ENCODE measurements at regions not wholly inside any gene's neighbourhood (a gene's known extent, or its start where the extent isn't known, plus 50 kb on each side); places are given as distances from the start of the nearest gene placed in this dataset.
A peak's percentile ranks its signal among the peaks of the same experiment; 100 is the strongest.

- POLR2A ChIA-PET = no interaction called here
- CTCF ChIA-PET = no interaction called here
- DNase-seq (ENCODE audit: unreplicated experiment) = no peak
- BruUV-seq (replicated peaks) = no TSS peak
- TF ChIP-seq CTCF (IDR thresholded peaks at IDR 0.05; ENCODE audit: unreplicated experiment) = no peak
- no peaks in the 10 kb centered on the region for H3K36me3 Mint-ChIP-seq (ENCODE audit: insufficient read depth, unreplicated experiment)
- intact Hi-C loops (cut with micrococcal nuclease) = no loop called here
- H3K4me3 Mint-ChIP-seq (ENCODE audit: unreplicated experiment) = no peak overlapping the region
- no peaks in the 10 kb centered on the region for H3K4me1 Mint-ChIP-seq (ENCODE audit: insufficient read depth, unreplicated experiment)
- H3K9me3 Mint-ChIP-seq (ENCODE audit: unreplicated experiment) = peaks cover 5% of the 10 kb centered on the region
- no peaks in the 10 kb centered on the region for H3K27me3 Mint-ChIP-seq (ENCODE audit: insufficient read depth, unreplicated experiment)
- no peak overlapping the region for H3K27ac Mint-ChIP-seq (ENCODE audit: low read depth, unreplicated experiment)
Observed at GRCh38 chr18:29780816-29781215, 1261.7 kb downstream of the DSC3 start.

- no peak for TF ChIP-seq CTCF (IDR thresholded peaks at IDR 0.05; ENCODE audit: unreplicated experiment)
- intact Hi-C loops (cut with micrococcal nuclease) = no loop called here
- Mint-ChIP-seq H3K27me3 (ENCODE audit: insufficient read depth, unreplicated experiment) (no peaks in the 10 kb centered on the region), H3K27ac (ENCODE audit: low read depth, unreplicated experiment) (no peak overlapping the region), H3K9me3 (ENCODE audit: unreplicated experiment) (peaks cover 5% of the 10 kb centered on the region), H3K4me3 (ENCODE audit: unreplicated experiment) (no peak overlapping the region), H3K4me1 (ENCODE audit: insufficient read depth, unreplicated experiment) (no peaks in the 10 kb centered on the region), H3K36me3 (ENCODE audit: insufficient read depth, unreplicated experiment) (no peaks in the 10 kb centered on the region)
- DNase-seq (ENCODE audit: unreplicated experiment) = peak; percentile 27
- no TSS peak for BruUV-seq (replicated peaks)
- ChIA-PET CTCF (no interaction called here), POLR2A (interaction anchor here (0.6 kb wide), 1 partner anchor 34 kb away, joined by 3 read pairs; no protein-coding TSS in a partner anchor)
Observed at GRCh38 chr18:29779096-29779495, 1263.4 kb downstream of the DSC3 start.

GRCh38 chr18:29753379-29753778 lies 1289.2 kb downstream of the DSC3 start:
- Mint-ChIP-seq H3K4me1 (ENCODE audit: insufficient read depth, unreplicated experiment) (peaks cover 4% of the 10 kb centered on the region), H3K9me3 (ENCODE audit: unreplicated experiment) (no peaks in the 10 kb centered on the region), H3K4me3 (ENCODE audit: unreplicated experiment) (no peak overlapping the region), H3K27me3 (ENCODE audit: insufficient read depth, unreplicated experiment) (no peaks in the 10 kb centered on the region), H3K27ac (ENCODE audit: low read depth, unreplicated experiment) (no peak overlapping the region), H3K36me3 (ENCODE audit: insufficient read depth, unreplicated experiment) (peaks cover 6% of the 10 kb centered on the region)
- POLR2A ChIA-PET = no interaction called here
- DNase-seq (ENCODE audit: unreplicated experiment) = no peak
- no peak for TF ChIP-seq CTCF (IDR thresholded peaks at IDR 0.05; ENCODE audit: unreplicated experiment)
- intact Hi-C loops (cut with micrococcal nuclease) = no loop called here
- CTCF ChIA-PET = no interaction called here
- BruUV-seq (replicated peaks) = no TSS peak

- no TSS peak for BruUV-seq (replicated peaks)
- intact Hi-C loops (cut with micrococcal nuclease) = no loop called here
- Mint-ChIP-seq H3K27ac (ENCODE audit: low read depth, unreplicated experiment) (no peak overlapping the region), H3K4me1 (ENCODE audit: insufficient read depth, unreplicated experiment) (peaks cover 4% of the 10 kb centered on the region), H3K27me3 (ENCODE audit: insufficient read depth, unreplicated experiment) (no peaks in the 10 kb centered on the region), H3K4me3 (ENCODE audit: unreplicated experiment) (no peak overlapping the region), H3K9me3 (ENCODE audit: unreplicated experiment) (no peaks in the 10 kb centered on the region), H3K36me3 (ENCODE audit: insufficient read depth, unreplicated experiment) (peaks cover 6% of the 10 kb centered on the region)
- POLR2A ChIA-PET = no interaction called here
- DNase-seq (ENCODE audit: unreplicated experiment) = peak; percentile 4
- CTCF ChIA-PET = interaction anchor here (0.6 kb wide), 1 partner anchor 225 kb away, joined by 3 read pairs; no protein-coding TSS in a partner anchor
- TF ChIP-seq CTCF (IDR thresholded peaks at IDR 0.05; ENCODE audit: unreplicated experiment) = no peak
Observed at GRCh38 chr18:29749704-29750103, 1292.8 kb downstream of the DSC3 start.

All from MCF 10A (cell line).